ENCODE measurements at regions not wholly inside any gene's neighbourhood (a gene's known extent, or its start where the extent isn't known, plus 50 kb on each side); places are given as distances from the start of the nearest gene placed in this dataset.

GRCh38 chr5:145245354-145245753 lies 589.8 kb downstream of the PRELID2 start:
- DNase-seq (ENCODE audit: insufficient read length): no peak
- TF ChIP-seq POLR2AphosphoS5 (IDR thresholded peaks at IDR 0.05; ENCODE audit: low read depth, low read length) (no peak), POLR2A (IDR thresholded peaks at IDR 0.05; ENCODE audit: low read depth, low read length) (no peak), TAF1 (IDR thresholded peaks at IDR 0.05; ENCODE audit: borderline replicate concordance, low read depth, low read length) (no peak)
- FAIRE-seq: no peak

GRCh38 chr5:145244788-145245187 lies 590.4 kb downstream of the PRELID2 start:
- TF ChIP-seq TAF1 (IDR thresholded peaks at IDR 0.05; ENCODE audit: borderline replicate concordance, low read depth, low read length) (no peak), POLR2A (IDR thresholded peaks at IDR 0.05; ENCODE audit: low read depth, low read length) (no peak), POLR2AphosphoS5 (IDR thresholded peaks at IDR 0.05; ENCODE audit: low read depth, low read length) (no peak)
- no peak for DNase-seq (ENCODE audit: insufficient read length)
- no peak for FAIRE-seq

- no peak for FAIRE-seq
Observed at GRCh38 chr5:145244251-145244650, 590.9 kb downstream of the PRELID2 start.

GRCh38 chr5:145243016-145243415 lies 592.1 kb downstream of the PRELID2 start:
- DNase-seq (ENCODE audit: insufficient read length) (no peak), FAIRE-seq (no peak)
- no peak for TF ChIP-seq POLR2AphosphoS5 (IDR thresholded peaks at IDR 0.05; ENCODE audit: low read depth, low read length)
- TF ChIP-seq POLR2A (IDR thresholded peaks at IDR 0.05; ENCODE audit: low read depth, low read length): no peak
- no peak for TF ChIP-seq TAF1 (IDR thresholded peaks at IDR 0.05; ENCODE audit: borderline replicate concordance, low read depth, low read length)

More at GRCh38 chr5:145244251-145244650, 590.9 kb downstream of the PRELID2 start:
- TF ChIP-seq POLR2AphosphoS5 (IDR thresholded peaks at IDR 0.05; ENCODE audit: low read depth, low read length): no peak
- DNase-seq (ENCODE audit: insufficient read length): no peak

GRCh38 chr5:145242551-145242950 lies 592.6 kb downstream of the PRELID2 start:
- no peak for FAIRE-seq
- no peak for DNase-seq (ENCODE audit: insufficient read length)

GRCh38 chr5:145237843-145238242 lies 597.3 kb downstream of the PRELID2 start:
- FAIRE-seq (peak; percentile 54), DNase-seq (ENCODE audit: insufficient read length) (no peak)
- TF ChIP-seq TAF1 (IDR thresholded peaks at IDR 0.05; ENCODE audit: borderline replicate concordance, low read depth, low read length) (no peak), POLR2A (IDR thresholded peaks at IDR 0.05; ENCODE audit: low read depth, low read length) (no peak), POLR2AphosphoS5 (IDR thresholded peaks at IDR 0.05; ENCODE audit: low read depth, low read length) (no peak)

More at GRCh38 chr5:145242551-145242950, 592.6 kb downstream of the PRELID2 start:
- TF ChIP-seq POLR2A (IDR thresholded peaks at IDR 0.05; ENCODE audit: low read depth, low read length): no peak
- TF ChIP-seq TAF1 (IDR thresholded peaks at IDR 0.05; ENCODE audit: borderline replicate concordance, low read depth, low read length): no peak
- no peak for TF ChIP-seq POLR2AphosphoS5 (IDR thresholded peaks at IDR 0.05; ENCODE audit: low read depth, low read length)

GRCh38 chr5:145236983-145237382 lies 598.2 kb downstream of the PRELID2 start:
- TF ChIP-seq POLR2AphosphoS5 (IDR thresholded peaks at IDR 0.05; ENCODE audit: low read depth, low read length) (no peak), TAF1 (IDR thresholded peaks at IDR 0.05; ENCODE audit: borderline replicate concordance, low read depth, low read length) (no peak), POLR2A (IDR thresholded peaks at IDR 0.05; ENCODE audit: low read depth, low read length) (no peak)
- DNase-seq (ENCODE audit: insufficient read length) (no peak), FAIRE-seq (no peak)

- TF ChIP-seq POLR2A (IDR thresholded peaks at IDR 0.05; ENCODE audit: low read depth, low read length) (no peak), TAF1 (IDR thresholded peaks at IDR 0.05; ENCODE audit: borderline replicate concordance, low read depth, low read length) (no peak), POLR2AphosphoS5 (IDR thresholded peaks at IDR 0.05; ENCODE audit: low read depth, low read length) (no peak)
- FAIRE-seq (no peak), DNase-seq (ENCODE audit: insufficient read length) (no peak)
Observed at GRCh38 chr5:145236127-145236526, 599.0 kb downstream of the PRELID2 start.

GRCh38 chr5:145233461-145233860 lies 601.7 kb downstream of the PRELID2 start:
- FAIRE-seq (no peak), DNase-seq (ENCODE audit: insufficient read length) (no peak)

GRCh38 chr5:145230781-145231180 lies 604.4 kb downstream of the PRELID2 start:
- TF ChIP-seq TAF1 (IDR thresholded peaks at IDR 0.05; ENCODE audit: borderline replicate concordance, low read depth, low read length) (no peak), POLR2A (IDR thresholded peaks at IDR 0.05; ENCODE audit: low read depth, low read length) (no peak), POLR2AphosphoS5 (IDR thresholded peaks at IDR 0.05; ENCODE audit: low read depth, low read length) (no peak)
- DNase-seq (ENCODE audit: insufficient read length) (no peak), FAIRE-seq (no peak)

More at GRCh38 chr5:145233461-145233860, 601.7 kb downstream of the PRELID2 start:
- TF ChIP-seq POLR2AphosphoS5 (IDR thresholded peaks at IDR 0.05; ENCODE audit: low read depth, low read length) (no peak), TAF1 (IDR thresholded peaks at IDR 0.05; ENCODE audit: borderline replicate concordance, low read depth, low read length) (no peak), POLR2A (IDR thresholded peaks at IDR 0.05; ENCODE audit: low read depth, low read length) (no peak)

GRCh38 chr5:145228564-145228963 lies 606.6 kb downstream of the PRELID2 start:
- TF ChIP-seq POLR2A (IDR thresholded peaks at IDR 0.05; ENCODE audit: low read depth, low read length) (no peak), TAF1 (IDR thresholded peaks at IDR 0.05; ENCODE audit: borderline replicate concordance, low read depth, low read length) (no peak), POLR2AphosphoS5 (IDR thresholded peaks at IDR 0.05; ENCODE audit: low read depth, low read length) (no peak)
- no peak for FAIRE-seq
- no peak for DNase-seq (ENCODE audit: insufficient read length)

GRCh38 chr5:145227881-145228280 lies 607.3 kb downstream of the PRELID2 start:
- no peak for TF ChIP-seq POLR2A (IDR thresholded peaks at IDR 0.05; ENCODE audit: low read depth, low read length)
- no peak for TF ChIP-seq TAF1 (IDR thresholded peaks at IDR 0.05; ENCODE audit: borderline replicate concordance, low read depth, low read length)
- no peak for TF ChIP-seq POLR2AphosphoS5 (IDR thresholded peaks at IDR 0.05; ENCODE audit: low read depth, low read length)
- no peak for FAIRE-seq
- DNase-seq (ENCODE audit: insufficient read length): no peak

GRCh38 chr5:145226726-145227125 lies 608.4 kb downstream of the PRELID2 start:
- no peak for DNase-seq (ENCODE audit: insufficient read length)
- no peak for FAIRE-seq
- TF ChIP-seq POLR2AphosphoS5 (IDR thresholded peaks at IDR 0.05; ENCODE audit: low read depth, low read length) (no peak), POLR2A (IDR thresholded peaks at IDR 0.05; ENCODE audit: low read depth, low read length) (no peak), TAF1 (IDR thresholded peaks at IDR 0.05; ENCODE audit: borderline replicate concordance, low read depth, low read length) (no peak)
